ENCODE measurements at regions not wholly inside any gene's neighbourhood (a gene's known extent, or its start where the extent isn't known, plus 50 kb on each side); places are given as distances from the start of the nearest gene placed in this dataset.

DNA sequence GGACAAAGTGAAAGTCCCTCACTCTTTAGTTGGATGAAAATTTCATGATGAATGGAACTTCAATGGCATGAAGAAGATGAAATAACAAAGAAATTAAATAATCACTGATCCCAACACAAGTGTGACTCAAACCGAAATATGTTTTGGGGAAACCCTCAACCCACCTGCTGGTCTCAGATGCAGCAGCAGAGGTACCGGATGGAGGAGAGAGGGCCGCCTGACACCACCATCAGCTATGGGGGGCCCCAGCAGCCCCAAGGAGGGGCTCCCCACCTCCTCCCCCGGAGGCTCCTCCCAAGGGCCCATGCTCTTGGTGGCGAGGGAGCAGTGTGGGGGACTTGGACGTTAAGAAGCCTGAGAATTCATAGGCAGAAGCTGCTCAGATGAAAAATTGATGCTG is 137.2 kb upstream of the ADARB2 start:
- DNase-seq (ENCODE audit: low read depth) = no peak

DNA sequence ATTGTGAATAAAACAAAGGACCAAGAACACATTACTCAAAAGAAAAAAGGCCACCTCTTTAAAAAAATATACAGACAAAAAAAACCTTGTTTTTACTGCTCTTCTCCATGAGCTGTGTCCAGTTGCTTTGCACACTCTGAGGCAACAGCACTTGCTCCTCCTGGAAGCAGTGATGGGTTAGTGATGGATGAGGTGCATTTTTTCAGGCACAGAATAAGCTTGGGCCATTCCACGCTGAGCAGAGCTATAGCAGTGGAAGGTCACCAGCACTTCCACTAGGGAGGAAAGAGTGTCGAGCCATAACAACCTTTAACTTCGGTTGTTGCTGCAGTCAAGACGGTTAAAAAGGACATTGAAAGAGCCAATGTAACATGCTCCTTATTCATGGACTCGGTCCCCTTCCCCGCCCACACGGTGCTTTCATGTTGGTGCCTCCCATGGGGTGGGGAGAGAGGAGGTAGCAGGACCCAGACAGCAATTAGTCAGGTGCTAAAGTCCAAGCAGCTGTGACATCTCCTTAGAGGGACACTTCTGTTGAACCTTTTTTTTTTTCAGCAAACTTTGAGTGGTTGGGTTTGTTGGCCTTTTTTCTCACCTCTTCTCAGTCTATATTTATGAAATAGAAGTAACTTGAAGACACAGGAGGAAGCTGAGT is 136.5 kb upstream of the ADARB2 start:
- no peak for DNase-seq (ENCODE audit: low read depth)

DNA sequence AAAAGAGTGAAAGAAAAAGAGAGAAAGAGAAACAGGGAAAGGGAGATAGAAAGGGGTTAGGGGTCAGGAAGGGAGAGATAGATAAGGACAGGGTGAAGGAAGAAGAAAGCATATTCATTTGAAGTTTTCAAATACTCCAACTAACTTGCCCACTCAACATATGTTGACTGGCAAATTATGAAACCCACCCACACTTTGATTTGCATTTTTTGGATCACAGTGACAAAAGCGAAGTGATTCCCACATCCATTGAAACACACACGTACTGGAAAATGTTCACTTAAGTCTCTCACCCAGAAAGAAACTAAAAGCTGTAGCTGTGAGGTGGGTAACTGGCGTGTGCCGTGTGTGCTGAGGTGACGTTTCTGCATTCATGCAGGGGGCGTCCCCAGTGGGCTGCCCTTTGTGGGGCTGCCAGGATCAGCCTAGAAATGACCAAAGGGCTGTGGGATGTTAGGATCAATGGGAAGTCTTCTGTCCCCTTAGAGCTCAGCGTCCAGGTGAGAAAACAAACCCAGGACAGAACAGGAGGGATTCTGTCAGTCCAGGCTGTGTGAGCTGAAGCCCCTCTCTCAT is 134.9 kb upstream of the ADARB2 start:
- no peak for DNase-seq (ENCODE audit: low read depth)

DNA sequence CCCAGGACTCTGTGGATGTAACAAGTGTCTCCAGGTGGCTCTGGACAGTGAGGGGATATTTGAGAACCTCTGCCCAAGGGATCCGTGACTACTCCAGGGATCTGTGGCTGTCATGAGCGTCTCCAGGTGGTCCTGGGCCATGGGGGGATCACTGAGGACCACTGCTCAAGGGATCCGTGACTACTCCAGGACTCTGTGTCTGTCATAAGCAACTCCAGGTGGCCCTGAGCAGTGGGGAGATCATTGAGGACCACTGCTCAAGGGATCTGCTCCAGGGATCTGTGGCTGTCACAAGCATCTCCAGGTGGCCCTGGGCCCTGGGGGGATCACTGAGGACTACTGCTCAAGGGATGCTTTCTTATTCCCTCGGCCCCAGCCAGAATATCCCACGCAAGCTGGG is 133.2 kb upstream of the ADARB2 start:
- no peak for DNase-seq (ENCODE audit: low read depth)

DNA sequence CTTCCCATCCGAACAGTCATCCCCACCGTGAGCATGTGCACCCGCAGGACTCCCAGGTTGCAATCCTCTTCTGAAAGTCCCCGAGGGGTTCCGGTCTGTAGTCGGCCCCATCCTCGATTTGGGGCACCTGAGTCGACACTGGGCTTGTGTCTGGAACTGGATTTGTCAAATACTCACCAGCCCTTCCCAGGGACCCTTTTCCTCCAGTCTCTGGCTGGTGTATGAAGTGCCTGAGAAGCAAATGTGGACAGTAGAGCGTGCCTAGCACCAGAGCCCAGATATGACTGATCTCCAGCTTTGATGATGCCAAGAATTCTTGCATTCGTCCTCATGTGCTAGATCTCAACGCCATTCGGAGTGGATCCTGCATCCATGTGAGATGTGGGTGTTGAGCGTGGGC is 132.5 kb upstream of the ADARB2 start:
- DNase-seq (ENCODE audit: low read depth) = no peak

DNA sequence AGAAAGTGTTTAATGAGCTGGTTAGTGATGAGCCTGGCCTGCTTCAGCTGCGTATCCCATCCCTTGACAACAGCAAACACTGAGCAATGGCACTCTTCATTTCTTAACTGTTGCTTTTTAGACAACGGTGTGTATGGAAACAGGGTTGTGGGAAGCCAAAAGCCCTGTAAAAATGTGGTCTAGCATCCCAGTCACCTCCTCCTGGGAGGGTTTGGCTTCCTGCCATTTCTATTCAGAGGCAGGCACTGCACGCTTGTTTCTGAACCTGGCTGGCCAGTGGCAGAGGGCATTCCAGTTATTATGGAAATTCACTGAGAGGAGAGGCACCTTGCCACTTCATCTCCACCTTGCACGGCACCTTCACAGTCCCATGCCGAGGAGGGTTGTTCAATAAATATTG is 123.0 kb upstream of the ADARB2 start:
- DNase-seq (ENCODE audit: low read depth) = no peak

DNA sequence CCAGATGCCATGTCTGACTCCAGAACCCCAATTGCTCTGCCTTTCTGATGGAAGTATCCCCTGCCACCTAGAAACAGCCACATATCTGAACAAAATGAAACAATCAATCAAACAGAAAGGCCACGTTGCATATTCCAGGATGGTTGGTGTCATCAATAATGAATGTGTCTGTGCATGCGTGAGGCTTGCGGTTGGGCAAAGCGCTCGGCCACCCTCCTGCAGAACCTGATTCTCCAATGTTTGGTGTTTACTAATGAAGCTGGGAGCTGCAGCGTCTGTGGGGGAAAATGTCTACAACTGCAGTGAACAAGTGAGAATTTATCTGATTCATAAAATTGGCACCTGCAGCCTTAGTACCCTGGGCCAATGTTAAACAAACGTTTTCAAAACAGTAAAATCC is 121.2 kb upstream of the ADARB2 start:
- DNase-seq (ENCODE audit: low read depth) = no peak

DNA sequence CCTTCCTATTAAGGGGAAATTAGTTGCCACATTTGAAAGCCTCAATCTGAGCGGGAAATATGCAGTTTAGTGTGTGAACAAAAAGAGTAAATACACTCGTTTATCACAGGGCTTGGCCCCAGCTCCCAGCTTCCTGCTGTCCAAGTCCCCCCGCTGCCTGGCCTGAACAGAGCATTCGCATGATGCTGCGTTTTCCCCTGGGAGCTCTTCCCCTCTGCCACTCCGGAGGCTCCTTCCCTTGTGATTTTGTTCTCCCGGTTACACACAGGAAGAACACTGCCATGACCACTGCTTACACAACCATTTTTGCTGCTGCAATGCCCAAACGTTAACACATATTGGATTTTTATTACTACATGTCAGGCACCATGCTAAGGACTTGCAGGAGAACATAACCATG is 120.7 kb upstream of the ADARB2 start:
- DNase-seq (ENCODE audit: low read depth) = no peak

DNA sequence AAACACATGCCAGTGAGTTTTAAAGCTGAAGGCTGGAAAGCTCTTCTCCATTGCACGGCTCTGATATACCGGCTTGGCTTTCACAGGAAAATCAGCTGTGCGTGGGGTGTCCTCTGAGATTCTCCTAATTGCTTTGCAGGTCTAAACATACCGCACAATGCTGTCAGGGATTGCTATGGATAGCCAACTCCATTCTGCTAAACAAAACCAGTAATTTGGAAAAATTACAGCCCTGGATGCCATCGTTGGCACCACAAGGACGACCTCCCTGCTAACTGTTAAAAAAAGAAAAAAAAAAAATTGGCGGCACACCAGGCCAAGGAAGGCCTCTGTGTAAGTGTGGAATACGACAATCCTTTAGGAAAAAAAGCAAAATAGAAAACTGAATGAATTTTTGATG is 118.6 kb upstream of the ADARB2 start:
- no peak for DNase-seq (ENCODE audit: low read depth)

DNA sequence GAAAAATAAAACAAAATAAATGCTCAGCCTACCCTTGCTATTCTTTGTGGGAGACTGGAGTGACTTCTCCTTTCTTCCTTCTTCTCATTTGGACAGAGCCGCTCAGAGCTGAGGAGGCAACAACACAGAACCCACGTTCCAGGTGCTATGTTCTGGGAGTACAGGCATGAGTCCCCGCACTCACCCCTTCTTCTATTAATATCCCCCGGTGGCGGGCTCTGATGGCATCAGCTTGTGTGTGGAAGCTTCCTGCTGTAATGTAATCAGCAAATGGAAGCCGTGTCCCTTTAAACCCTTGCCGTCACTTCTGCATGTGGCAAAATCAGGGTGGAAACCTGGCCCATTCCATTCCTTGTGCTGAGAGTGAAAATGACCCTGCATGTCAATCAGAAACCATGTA is 116.9 kb upstream of the ADARB2 start:
- DNase-seq (ENCODE audit: low read depth) = no peak

DNA sequence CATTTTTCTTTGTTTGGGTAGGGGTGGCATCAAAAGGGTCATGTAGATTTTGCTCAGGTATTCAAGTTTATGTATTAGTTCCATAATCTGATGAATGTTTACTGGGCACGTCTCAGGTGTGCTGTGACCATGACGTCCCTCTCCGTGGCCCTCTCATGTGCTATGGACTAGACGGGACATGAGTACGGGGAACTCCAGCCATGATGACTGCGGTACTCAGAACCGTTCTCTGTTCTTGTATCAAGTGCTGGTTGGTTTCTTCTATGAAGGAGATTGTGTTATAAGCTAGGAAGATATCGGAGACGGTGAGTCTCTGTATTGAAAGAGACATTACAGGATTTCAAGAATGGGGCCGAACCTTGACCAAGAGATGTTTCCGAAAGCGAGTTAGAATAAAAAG is 116.5 kb upstream of the ADARB2 start:
- DNase-seq (ENCODE audit: low read depth) = no peak

DNA sequence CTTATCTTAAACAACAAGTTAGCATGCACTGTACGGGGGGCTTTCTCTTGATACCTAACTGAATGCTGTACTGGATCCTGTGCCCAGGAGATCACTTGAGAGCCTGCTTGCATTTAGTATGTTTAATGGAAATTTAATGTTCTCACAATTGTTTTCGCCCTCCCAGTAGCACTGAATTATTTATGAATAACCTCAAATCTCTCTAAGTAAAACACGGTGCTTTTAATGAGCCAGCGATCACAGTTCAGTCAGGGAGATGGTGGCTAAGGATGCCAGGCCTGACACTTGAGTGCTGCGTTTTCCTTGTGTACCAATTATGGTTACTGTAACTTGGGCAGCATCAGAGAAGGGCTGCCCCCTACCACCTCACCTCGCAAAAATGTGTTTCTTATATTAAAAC is 115.5 kb upstream of the ADARB2 start:
- no peak for DNase-seq (ENCODE audit: low read depth)

DNA sequence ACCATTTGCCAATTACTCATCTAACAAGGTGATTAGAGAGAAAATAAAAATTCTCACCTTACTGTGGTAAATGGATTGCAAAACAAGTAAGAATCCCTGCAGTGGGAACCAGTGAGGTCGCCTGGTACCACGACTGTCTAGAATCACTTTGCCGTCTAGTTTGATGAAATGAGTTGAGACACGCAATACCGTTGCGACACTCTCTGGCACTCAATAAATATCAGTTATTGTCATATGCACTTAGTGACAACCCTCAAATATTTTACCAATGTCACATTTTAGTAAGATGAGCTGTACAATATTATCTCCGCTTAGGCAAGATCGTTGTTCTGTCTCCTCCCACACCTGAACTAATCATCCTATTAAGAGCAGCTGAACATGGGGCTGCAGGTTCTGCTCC is 114.4 kb upstream of the ADARB2 start:
- no peak for DNase-seq (ENCODE audit: low read depth)

DNA sequence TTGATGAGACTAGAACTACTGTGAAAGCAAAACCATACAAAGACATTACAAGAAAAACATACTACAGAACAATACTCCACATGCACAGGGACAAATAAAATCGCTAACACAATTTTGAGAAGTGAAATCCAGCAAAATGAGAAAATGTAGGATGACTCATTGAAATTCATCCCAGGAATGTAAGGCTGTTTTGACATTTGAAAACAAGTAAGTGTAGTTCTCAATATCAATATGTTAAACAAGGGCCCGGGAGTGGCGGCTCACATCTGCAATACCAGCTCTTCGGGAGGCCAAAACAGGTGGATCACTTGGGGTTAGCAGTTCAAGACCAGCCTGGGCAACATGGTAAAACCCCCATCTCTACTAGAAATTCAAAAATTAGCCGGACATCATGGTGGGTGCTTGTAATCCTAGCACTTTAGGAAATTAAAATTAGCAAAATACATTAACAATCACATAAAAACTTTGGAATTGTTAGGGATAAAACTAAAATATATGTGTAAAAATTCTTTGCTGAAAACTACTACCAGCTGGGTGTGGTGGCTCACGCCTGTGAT is 113.7 kb upstream of the ADARB2 start:
- no peak for DNase-seq (ENCODE audit: low read depth)

DNA sequence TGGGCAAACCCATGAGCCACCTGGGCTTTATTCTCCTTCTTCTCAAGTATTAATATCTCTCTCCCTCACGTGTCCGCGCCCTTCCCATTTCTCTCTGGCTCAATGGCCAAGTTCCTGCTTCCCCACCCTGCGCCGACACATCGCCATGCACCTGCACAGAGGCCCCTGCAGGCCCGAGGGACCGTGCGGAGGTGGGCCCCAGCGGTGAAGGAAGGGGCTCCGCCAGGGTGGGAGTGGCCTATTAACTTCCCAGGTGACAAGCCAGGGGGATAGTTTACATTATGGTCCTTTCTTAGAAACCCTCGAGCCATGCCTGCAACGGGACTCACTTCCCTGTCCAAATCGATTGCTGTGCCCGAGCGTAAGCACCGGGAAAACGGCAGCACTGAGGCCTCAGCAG is 110.0 kb upstream of the ADARB2 start:
- no peak for DNase-seq (ENCODE audit: low read depth)

DNA sequence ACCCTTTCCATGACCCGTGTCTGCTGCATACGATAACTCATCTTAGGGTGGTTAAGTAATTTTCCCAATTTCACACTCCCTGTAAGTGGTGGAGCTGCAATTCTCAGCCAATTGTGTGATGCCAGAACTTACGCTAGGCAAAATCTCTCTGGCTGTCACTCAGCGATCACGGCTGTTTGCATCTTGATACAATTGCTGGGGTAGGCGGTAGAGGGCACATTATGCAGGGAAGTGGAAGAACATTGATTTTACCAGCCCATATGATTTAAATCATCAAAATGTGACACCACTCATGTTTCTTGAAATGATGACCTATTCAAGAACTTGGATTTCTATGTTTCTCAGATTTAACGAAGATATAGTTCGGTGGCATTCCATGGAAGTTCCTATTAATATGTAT is 108.7 kb upstream of the ADARB2 start:
- no peak for DNase-seq (ENCODE audit: low read depth)

DNA sequence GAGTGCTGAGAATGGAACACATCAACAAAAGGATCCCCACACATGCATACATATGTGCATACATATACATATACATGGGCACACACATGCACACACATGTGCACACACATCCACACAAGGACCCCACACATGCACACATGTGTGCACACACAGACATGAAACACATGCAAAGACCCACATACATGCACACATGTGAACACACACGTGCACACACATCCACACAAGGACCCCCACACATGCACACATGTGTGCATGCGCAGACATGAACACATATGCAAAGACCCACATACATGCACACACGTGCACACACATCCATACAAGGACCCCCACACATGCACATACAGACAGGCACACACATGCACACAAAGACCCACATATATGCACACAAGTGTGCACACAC is 104.4 kb upstream of the ADARB2 start:
- DNase-seq (ENCODE audit: low read depth) = no peak

DNA sequence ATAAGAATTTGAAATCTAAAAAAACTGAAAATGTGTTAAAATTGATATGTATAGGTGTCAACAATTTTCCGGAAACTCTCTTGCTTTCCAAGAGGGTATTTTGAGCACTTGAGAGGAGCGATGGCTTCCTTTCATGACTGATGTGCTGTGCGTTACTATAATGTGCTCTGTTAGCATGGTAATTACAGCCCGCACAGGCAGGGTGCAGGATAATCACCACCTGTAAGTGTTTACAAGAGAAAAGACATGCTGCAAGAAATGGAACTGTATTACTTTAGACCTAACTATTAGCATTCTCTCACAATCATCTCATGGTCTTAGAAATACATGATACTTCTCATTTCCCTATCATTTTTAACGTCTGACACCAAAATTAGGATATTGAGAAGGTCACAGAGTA is 92.4 kb upstream of the ADARB2 start:
- no peak for DNase-seq (ENCODE audit: low read depth)

DNA sequence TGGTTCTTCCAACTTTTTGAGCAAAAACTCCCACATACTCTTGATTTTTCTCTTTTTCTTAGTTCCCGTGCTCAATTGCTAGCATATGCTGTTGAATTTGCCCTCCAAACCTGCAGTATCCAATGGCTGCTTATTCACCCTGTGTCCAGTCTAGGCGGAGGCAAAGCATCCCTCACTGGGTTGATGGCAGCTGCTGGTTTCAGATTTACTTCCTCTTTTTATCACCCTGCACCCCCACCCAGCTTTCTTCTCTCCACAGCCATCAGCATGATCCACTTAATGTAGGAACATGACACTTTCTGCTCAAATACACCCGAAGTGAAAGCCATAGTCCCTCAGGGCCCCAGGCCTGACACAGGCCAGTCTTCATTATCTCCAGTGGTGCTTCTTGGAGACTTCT is 87.6 kb upstream of the ADARB2 start:
- DNase-seq (ENCODE audit: low read depth) = no peak

DNA sequence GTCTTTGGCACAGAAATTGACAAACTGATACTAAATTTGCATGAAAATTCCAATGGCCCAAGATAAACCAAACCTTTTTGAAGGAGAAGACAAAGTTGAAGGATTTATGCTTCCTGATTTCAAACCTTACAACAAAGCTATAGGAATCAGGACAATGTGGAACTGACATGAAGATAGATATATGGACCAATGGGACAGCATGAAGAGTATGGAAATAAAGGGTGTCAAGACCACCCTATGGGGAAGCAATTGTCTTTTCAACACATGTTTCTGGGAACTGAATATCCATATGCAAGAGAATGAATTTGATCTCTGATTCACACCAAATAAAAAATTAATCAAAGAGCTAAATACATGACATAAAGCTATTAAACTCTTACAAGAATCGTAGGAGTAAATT is 77.2 kb upstream of the ADARB2 start:
- DNase-seq (ENCODE audit: low read depth) = no peak

DNA sequence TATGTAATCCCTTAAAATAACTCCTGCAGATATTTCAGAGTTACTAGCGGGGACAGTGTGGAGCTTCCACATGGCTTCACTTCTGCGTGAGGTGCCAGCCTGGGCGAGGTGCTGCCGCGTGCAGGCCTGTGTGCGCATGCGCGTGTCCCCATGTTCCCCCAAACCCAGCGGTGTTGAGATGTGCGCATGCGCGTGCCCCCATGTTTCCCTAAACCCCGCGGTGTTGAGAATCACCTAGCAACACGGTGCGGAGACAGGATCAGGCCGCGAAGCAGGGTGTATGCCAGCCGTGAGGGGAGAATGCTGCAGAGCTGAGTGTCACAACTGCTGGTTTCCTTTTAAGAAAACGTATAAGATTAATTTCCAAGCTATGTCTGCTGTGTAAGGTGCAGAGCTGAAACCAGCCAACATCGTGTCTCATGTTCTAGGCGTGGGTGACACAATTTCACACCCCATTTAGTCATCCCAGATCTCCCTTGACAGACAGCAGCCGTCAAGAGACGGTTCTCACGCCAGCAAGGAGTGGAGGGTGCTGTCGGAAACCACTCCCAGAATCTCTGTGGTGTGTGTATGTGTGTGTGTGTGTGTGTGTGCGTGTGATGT is 71.9 kb upstream of the ADARB2 start:
- no peak for DNase-seq (ENCODE audit: low read depth)

DNA sequence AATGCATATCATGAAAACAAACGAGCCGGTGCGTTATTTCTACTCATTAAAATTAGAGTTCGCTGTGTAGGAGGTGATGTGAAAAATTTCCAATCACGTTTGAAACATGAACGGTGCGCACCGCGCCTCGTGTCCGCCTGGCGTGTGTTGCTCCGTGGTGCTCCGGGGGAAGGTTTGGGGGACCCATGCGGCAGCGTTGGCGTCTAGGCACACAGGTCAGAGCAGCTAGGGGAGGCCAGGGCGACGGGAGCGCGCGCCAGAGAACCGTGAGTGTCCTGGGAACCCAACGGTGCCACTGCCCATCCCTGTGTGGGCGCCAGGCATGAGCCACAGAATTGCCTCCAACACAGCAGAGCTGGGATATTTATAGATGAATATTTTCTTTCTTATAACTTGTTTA is 70.6 kb upstream of the ADARB2 start:
- DNase-seq (ENCODE audit: low read depth) = no peak

DNA sequence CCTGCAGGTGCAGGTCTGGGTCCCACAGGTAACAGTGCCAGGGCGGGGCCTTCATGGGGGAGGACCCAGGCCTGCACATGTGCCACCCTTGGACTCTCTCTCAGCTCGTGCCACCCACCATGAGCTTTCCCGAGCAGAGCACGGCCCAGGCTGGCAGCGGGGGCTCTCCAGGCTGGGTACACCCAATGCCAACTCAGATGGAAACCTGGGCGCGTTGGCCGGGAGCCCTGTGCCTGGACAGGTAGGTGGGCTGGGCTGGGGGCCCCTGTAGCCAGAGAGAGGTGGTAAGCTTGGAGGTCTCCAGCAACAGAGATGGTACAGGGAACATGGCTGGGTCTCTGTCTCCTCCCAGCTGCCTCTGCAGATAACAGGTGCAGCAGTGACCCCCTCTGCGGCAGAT is 69.9 kb upstream of the ADARB2 start:
- no peak for DNase-seq (ENCODE audit: low read depth)

DNA sequence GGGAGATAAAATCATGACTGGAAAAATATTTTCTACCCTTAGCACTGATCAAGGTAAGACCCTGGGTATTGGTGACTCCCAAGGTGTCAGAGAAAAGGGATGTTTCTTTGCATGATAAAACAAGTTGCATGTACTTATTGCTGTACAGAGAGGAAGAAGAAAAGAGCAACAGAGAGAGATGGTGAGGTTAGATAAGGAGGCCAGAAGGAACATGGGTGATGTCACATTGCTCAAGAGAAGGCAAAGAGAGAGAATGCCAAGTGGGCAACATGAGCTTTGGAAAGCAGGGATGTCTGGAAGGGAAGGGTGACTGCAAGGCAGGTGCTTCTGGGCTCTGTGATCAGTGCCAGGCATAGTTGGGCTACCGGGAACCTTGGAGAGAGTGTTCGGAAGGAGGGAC is 65.1 kb upstream of the ADARB2 start:
- DNase-seq (ENCODE audit: low read depth) = no peak
